ENCODE measurements at regions not wholly inside any gene's neighbourhood (a gene's known extent, or its start where the extent isn't known, plus 50 kb on each side); places are given as distances from the start of the nearest gene placed in this dataset.

GRCh38 chr13:79918620-79919019 is 422.3 kb downstream of the SPRY2 start:
- no peak for ATAC-seq
- H3K27me3 Mint-ChIP-seq (ENCODE audit: low read depth), result no peaks in the 10 kb centered on the region
- no peak overlapping the region for H3K4me3 Mint-ChIP-seq
- H3K36me3 Mint-ChIP-seq (ENCODE audit: low read depth), result no peaks in the 10 kb centered on the region
- no peaks in the 10 kb centered on the region for H3K9me3 Mint-ChIP-seq (ENCODE audit: insufficient read depth)
- ChIA-PET POLR2A (no interaction called here), CTCF (no interaction called here)
- no peaks in the 10 kb centered on the region for H3K4me1 Mint-ChIP-seq (ENCODE audit: low read depth)
- H3K27ac Mint-ChIP-seq, result no peak overlapping the region
- DNase-seq, result no peak

- ATAC-seq (no peak), DNase-seq (no peak)
- no peak overlapping the region for H3K27ac Mint-ChIP-seq
- ChIA-PET CTCF (no interaction called here), POLR2A (no interaction called here)
- no peaks in the 10 kb centered on the region for H3K36me3 Mint-ChIP-seq (ENCODE audit: low read depth)
- H3K27me3 Mint-ChIP-seq (ENCODE audit: low read depth), result no peaks in the 10 kb centered on the region
- no peak overlapping the region for H3K4me3 Mint-ChIP-seq
- no peaks in the 10 kb centered on the region for H3K9me3 Mint-ChIP-seq (ENCODE audit: insufficient read depth)
- H3K4me1 Mint-ChIP-seq (ENCODE audit: low read depth), result no peaks in the 10 kb centered on the region
These were observed 423.3 kb downstream of the SPRY2 start for GRCh38 chr13:79917628-79918027.

GRCh38 chr13:79915114-79915811 is 425.7 kb downstream of the SPRY2 start:
- Mint-ChIP-seq H3K27ac (no peak overlapping the region), H3K4me3 (no peak overlapping the region), H3K9me3 (ENCODE audit: insufficient read depth) (no peaks in the 10 kb centered on the region), H3K36me3 (ENCODE audit: low read depth) (no peaks in the 10 kb centered on the region), H3K27me3 (ENCODE audit: low read depth) (no peaks in the 10 kb centered on the region), H3K4me1 (ENCODE audit: low read depth) (no peaks in the 10 kb centered on the region)
- no peak for ATAC-seq
- POLR2A ChIA-PET, result interaction anchor here (0.6 kb wide), 1 partner anchor 11 kb away, joined by 3 read pairs; no protein-coding TSS in a partner anchor
- DNase-seq, result no peak
- CTCF ChIA-PET, result no interaction called here

DNA sequence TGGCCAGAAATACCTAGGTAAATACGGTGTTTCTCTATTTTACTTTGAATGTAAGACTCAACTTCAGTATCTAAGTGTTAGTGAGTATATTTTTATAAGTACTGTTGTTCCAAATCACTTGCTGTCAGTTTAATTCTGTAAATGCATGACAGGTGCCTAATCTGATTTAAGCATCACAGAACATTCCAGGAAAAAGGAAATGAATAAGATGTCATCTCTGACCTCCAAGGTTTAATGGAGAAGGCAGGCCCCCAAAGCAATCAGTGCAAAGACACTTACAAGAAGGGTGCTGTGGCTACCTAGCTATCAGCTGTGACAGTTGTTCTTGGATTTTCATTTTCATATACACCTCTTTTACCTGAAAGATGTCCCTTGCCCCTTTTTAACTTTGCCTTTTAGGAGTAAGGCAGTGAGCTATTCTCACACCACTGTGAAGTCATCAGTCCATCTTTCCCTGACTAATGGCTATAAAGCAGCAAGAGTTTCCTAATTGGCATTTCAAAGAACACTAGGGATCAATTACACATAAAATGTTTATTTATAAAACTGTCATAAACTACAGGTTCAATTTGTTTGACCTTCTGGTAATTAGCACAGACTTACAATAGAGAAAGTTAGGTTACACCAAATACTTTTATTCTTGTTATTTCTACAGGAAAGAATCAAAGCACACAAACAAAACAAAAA is 427.6 kb downstream of the SPRY2 start:
- POLR2A ChIA-PET, result no interaction called here
- Mint-ChIP-seq H3K4me3 (no peak overlapping the region), H3K9me3 (ENCODE audit: insufficient read depth) (no peaks in the 10 kb centered on the region), H3K4me1 (ENCODE audit: low read depth) (no peaks in the 10 kb centered on the region), H3K27me3 (ENCODE audit: low read depth) (no peaks in the 10 kb centered on the region), H3K36me3 (ENCODE audit: low read depth) (no peaks in the 10 kb centered on the region), H3K27ac (no peak overlapping the region)
- DNase-seq (no peak), ATAC-seq (no peak)
- CTCF ChIA-PET, result no interaction called here

DNA sequence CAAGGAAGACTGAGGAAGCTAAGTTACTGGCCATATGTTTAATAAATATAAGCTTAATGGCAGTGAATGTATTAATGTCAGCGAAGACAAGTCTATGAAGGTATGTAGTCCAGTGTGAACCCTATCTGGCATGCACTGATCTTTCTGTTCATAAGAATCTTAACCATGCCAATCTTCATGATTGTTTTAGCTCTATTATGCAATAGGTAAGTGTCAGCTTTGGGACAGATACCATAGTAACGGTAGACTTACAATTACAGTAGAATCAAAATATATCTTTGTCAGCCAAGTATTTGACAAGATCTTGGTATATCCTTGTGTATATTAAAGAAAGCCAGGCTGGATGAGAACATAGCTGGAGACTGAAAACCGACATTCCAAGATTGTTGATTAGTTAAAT is 428.5 kb downstream of the SPRY2 start:
- Mint-ChIP-seq H3K4me1 (ENCODE audit: low read depth) (no peaks in the 10 kb centered on the region), H3K36me3 (ENCODE audit: low read depth) (no peaks in the 10 kb centered on the region), H3K9me3 (ENCODE audit: insufficient read depth) (no peaks in the 10 kb centered on the region), H3K4me3 (no peak overlapping the region), H3K27me3 (ENCODE audit: low read depth) (no peaks in the 10 kb centered on the region), H3K27ac (no peak overlapping the region)
- ChIA-PET CTCF (no interaction called here), POLR2A (no interaction called here)
- no peak for ATAC-seq
- no peak for DNase-seq

DNA sequence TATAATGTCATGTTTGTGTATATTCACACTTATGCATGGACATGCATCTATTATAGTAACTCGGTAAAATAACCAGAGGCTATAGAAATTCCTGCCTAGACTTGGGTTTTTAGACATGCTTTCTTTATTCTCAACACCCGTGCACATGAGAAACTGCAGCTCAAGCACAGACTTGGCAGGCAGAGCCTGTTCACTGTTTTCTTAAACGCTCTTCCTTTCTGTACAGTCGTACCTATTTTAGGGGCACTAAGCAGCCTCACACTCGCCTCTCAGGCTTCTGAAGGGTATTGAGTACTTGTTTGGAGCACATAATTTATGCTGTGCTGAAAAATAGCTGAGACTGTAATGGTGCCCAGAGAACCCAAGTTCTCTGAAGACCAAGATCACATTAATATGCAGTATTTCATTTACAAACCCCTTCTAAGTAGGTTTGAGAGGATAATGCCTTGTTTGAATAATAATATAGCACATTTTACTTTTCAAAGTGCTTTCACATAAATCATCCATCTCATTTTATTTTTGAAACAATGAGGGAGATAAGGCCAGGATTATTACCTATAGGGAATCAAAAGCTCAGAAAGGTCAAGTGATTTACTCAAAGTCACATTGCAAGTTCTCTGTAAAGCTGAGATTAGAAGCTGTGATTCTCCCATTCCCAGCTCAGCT is 429.9 kb downstream of the SPRY2 start:
- ChIA-PET POLR2A (no interaction called here), CTCF (no interaction called here)
- Mint-ChIP-seq H3K36me3 (ENCODE audit: low read depth) (no peaks in the 10 kb centered on the region), H3K27me3 (ENCODE audit: low read depth) (no peaks in the 10 kb centered on the region), H3K27ac (no peak overlapping the region), H3K4me3 (no peak overlapping the region), H3K4me1 (ENCODE audit: low read depth) (no peaks in the 10 kb centered on the region), H3K9me3 (ENCODE audit: insufficient read depth) (no peaks in the 10 kb centered on the region)
- ATAC-seq, result no peak
- DNase-seq, result no peak

DNA sequence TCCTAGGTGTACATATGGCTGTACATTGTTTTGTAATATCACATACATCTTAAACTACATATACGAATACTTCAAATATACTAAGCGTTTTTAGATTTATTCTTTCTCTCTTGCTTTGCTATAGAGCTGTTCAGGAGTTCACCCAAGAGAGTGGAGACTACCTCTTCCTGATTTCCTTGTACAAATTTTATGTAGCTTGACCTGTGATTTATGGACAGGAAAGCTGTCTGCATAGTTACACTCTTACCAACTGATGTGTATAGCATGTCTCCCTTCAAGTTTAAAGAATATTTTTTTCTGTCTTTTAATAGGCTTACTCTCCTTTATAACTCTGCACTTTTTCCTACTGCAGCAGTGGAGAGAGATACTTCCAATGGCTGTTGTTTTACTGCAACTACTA is 428.7 kb downstream of the NDFIP2 start:
- CTCF ChIA-PET, result no interaction called here
- DNase-seq, result no peak

DNA sequence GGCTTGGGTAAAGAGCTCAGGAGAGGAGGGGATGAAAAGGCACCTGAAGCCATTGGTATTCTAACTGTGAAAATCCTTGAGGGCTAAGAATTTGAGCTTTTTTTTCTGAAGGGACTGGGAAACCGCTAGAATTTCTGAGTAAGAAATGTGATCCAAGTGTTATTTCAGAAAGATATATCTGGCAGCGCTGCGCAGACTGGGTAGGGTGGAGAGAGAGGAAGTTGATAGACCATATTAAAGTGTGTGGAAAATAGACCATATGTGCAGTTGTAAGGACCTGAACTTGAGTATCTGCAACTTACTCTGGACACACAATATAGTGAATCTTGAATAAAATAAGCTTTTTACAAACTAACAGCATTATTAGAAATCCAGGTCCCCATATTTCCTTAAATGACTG is 427.4 kb downstream of the NDFIP2 start:
- DNase-seq (no peak), ATAC-seq (no peak)
- ChIA-PET CTCF (no interaction called here), POLR2A (no interaction called here)
- Mint-ChIP-seq H3K27me3 (ENCODE audit: low read depth) (no peaks in the 10 kb centered on the region), H3K27ac (no peak overlapping the region), H3K4me1 (ENCODE audit: low read depth) (no peaks in the 10 kb centered on the region), H3K4me3 (no peak overlapping the region), H3K9me3 (ENCODE audit: insufficient read depth) (no peaks in the 10 kb centered on the region), H3K36me3 (ENCODE audit: low read depth) (no peaks in the 10 kb centered on the region)

More for the DNA sequence above, 428.7 kb downstream of the NDFIP2 start:
- no peaks in the 10 kb centered on the region for H3K4me1 Mint-ChIP-seq (ENCODE audit: low read depth)
- no peaks in the 10 kb centered on the region for H3K9me3 Mint-ChIP-seq (ENCODE audit: insufficient read depth)
- POLR2A ChIA-PET, result no interaction called here
- H3K27me3 Mint-ChIP-seq (ENCODE audit: low read depth), result no peaks in the 10 kb centered on the region
- H3K36me3 Mint-ChIP-seq (ENCODE audit: low read depth), result no peaks in the 10 kb centered on the region
- no peak overlapping the region for H3K27ac Mint-ChIP-seq
- ATAC-seq, result no peak
- H3K4me3 Mint-ChIP-seq, result no peak overlapping the region

DNA sequence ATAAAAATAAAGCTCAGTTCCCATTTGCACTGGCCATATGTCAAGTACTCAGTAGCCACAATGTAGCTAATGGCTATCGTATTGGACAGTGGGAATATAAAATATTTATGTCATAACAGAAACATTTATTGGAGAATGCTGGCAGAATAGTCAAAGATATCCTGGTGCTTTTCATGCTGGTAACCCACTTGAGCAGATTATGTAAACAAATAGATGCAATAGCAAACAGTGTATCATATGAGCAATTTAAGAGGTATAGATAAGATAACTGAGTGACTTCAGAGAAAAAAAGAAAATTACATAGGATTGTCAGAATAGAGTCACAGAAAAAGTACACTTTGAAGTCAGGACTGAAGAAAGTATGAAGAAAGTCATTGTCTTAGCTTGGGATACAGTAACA is 426.6 kb downstream of the NDFIP2 start:
- no peak for ATAC-seq
- CTCF ChIA-PET, result no interaction called here
- H3K9me3 Mint-ChIP-seq (ENCODE audit: insufficient read depth), result no peaks in the 10 kb centered on the region
- H3K4me3 Mint-ChIP-seq, result no peak overlapping the region
- H3K4me1 Mint-ChIP-seq (ENCODE audit: low read depth), result no peaks in the 10 kb centered on the region
- no peaks in the 10 kb centered on the region for H3K27me3 Mint-ChIP-seq (ENCODE audit: low read depth)
- no peak for DNase-seq
- no peaks in the 10 kb centered on the region for H3K36me3 Mint-ChIP-seq (ENCODE audit: low read depth)
- POLR2A ChIA-PET, result no interaction called here
- H3K27ac Mint-ChIP-seq, result no peak overlapping the region

GRCh38 chr13:79906345-79906744 is 425.4 kb downstream of the NDFIP2 start:
- H3K4me1 Mint-ChIP-seq (ENCODE audit: low read depth), result no peaks in the 10 kb centered on the region
- ChIA-PET CTCF (no interaction called here), POLR2A (no interaction called here)
- H3K36me3 Mint-ChIP-seq (ENCODE audit: low read depth), result no peaks in the 10 kb centered on the region
- H3K9me3 Mint-ChIP-seq (ENCODE audit: insufficient read depth), result no peaks in the 10 kb centered on the region
- H3K27ac Mint-ChIP-seq, result no peak overlapping the region
- ATAC-seq (no peak), DNase-seq (no peak)
- no peak overlapping the region for H3K4me3 Mint-ChIP-seq
- H3K27me3 Mint-ChIP-seq (ENCODE audit: low read depth), result no peaks in the 10 kb centered on the region

DNA sequence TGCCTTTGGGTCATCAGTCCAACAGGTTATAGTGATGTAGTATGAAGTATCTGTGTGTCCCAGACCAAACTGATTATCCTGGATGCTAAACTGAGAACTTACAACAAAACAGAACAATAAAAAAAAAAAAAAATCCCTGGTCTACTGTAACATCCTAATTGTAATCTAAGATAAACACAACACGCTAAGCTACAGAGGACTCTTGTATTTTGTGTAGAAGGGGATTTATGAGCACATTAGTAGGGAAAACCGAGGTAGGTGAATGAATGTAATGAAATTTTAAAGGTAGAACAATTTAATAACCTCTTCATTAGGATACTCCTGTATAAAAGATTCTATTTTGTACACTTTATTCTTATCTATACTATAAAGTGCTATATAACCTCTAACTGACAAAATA is 424.1 kb downstream of the NDFIP2 start:
- DNase-seq, result no peak
- Mint-ChIP-seq H3K36me3 (ENCODE audit: low read depth) (no peaks in the 10 kb centered on the region), H3K9me3 (ENCODE audit: insufficient read depth) (no peaks in the 10 kb centered on the region), H3K4me3 (no peak overlapping the region), H3K27me3 (ENCODE audit: low read depth) (no peaks in the 10 kb centered on the region), H3K27ac (no peak overlapping the region), H3K4me1 (ENCODE audit: low read depth) (no peaks in the 10 kb centered on the region)
- no peak for ATAC-seq
- ChIA-PET CTCF (no interaction called here), POLR2A (no interaction called here)

GRCh38 chr13:79904581-79904980 is 423.6 kb downstream of the NDFIP2 start:
- ChIA-PET POLR2A (no interaction called here), CTCF (no interaction called here)
- Mint-ChIP-seq H3K27me3 (ENCODE audit: low read depth) (no peaks in the 10 kb centered on the region), H3K4me3 (no peak overlapping the region), H3K4me1 (ENCODE audit: low read depth) (no peaks in the 10 kb centered on the region), H3K36me3 (ENCODE audit: low read depth) (no peaks in the 10 kb centered on the region), H3K27ac (no peak overlapping the region), H3K9me3 (ENCODE audit: insufficient read depth) (no peaks in the 10 kb centered on the region)
- no peak for ATAC-seq
- no peak for DNase-seq

All from activated CD8-positive, alpha-beta T cell treated with anti-CD3 and anti-CD28 coated beads, Interleukin-2, amount 10 ng/mL, durations not matched to agents 7 days and 5 days (primary cell).